Superior temporal gyrus (tissue), 1 donor: ENCODE measurements at regions not wholly inside any gene's neighbourhood (a gene's known extent, or its start where the extent isn't known, plus 50 kb on each side); places are given as distances from the start of the nearest gene placed in this dataset.
"Not testable (repeated sequence)": the region's sequence is repeated elsewhere in the genome, so short reads cannot be mapped to it uniquely, and the experiment has no call there.

ENCODE experiments used
- DNase-seq: peaks from one replicate; pipeline ENCODE4 v3.0.0-alpha.2; 2016; ENCODE audit errors: extremely low spot score

DNA sequence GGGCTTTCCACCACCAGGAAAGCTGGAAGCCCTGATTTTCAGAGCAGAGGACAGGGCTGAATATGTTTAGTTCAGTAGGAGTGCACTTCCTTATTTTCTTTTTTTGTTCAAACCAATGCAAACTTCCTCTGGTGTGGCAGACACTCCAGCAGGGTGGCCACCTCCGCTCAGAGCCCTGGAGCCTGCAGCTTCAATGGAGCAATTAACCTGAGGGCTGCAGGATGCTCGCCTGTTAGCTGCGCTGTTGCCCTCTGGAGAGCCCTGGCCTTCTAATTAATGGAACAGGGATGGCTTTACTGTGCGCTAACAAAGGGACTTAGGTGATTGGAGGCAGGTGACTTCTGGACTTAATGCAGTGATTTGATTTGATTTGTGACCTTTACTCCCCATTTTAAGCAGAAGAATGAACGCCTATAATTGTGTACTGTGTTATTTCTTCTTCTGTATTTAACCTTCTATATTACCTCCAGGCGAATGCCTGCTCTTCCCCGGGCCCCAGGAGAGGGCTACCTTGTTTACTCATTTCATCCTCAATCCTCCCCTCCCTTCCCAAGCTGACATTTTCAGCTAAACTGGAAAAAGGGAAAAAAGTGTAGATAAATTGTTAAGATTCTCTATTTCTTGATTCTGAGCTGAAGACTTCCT, 123.0 kb upstream of the CTBP2 start:
- DNase-seq = no peak

DNA sequence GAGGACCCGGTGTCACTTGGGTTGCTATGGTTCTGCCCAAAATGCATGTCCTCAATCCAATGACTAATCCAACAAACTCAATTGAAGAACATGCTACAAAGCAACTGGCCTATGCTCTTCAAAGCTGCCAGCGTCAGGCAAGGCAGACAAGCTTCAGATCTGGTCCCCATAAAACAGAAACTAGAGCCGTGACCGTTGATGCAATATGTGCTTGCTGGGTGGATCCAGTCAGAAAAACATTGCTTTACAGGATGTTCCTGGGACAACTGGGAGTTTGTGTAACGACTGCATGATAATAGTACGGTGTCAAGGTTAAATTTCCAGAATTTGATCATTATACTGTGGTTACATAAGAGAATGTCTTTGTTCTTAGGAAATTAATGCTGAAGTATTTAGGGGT, 120.7 kb upstream of the CTBP2 start:
- no peak for DNase-seq

DNA sequence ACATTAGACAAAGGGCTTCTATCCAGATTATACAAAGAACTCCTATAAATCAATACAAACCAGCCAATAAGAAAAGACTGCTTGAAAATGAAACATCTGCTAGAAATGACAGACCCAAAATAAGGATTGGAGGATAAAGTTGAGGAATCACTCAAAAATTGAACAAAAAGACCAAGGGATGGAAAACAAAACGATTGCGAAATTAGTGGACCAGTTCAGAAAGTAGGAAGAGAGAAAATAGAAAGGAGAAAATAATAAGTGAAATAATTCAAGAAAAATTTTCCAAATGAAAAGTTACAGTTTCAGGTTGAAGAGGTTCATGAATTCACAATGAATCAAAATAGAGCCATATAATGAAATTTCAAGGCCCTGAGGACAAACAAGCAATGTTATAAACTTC, 115.8 kb upstream of the CTBP2 start:
- no peak for DNase-seq

DNA sequence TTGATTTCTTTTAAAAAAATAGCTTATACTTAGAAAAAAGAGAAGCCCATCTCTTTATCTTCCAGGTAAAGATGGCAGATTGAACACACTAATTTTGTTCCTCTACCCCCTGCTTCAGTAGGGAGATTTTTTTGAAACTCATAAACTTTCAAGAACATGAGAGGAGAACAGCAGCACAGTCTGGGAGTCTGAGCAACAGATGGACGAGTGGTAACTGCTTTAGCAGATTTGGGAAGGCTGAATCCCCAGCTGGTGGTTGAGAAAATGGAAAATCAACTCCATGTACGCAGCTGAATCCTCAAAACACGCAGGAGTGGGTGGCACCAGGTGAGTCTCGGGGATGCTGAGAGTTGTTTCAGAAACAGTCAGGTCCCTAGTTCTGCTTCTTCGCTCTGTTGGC, 114.6 kb upstream of the CTBP2 start:
- no peak for DNase-seq

DNA sequence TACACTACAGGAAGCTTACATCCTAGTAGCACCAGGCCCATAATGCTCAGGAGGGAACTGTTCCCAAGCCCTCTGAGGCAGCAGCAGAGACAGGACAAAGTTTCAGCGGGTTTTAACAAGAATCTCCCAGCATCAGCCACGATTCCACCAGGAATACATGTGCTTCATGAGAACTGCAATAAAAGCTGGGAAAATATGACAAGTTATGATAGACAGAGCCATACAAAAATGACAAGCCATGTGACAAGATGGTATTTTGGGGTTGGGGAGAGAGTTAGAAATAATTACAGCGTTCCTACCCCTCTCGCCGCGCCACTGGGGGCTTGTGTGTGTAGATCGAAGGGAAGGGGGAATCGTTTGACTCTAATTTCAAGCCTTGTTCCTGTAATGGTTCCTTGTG, 112.7 kb upstream of the CTBP2 start:
- DNase-seq = no peak

DNA sequence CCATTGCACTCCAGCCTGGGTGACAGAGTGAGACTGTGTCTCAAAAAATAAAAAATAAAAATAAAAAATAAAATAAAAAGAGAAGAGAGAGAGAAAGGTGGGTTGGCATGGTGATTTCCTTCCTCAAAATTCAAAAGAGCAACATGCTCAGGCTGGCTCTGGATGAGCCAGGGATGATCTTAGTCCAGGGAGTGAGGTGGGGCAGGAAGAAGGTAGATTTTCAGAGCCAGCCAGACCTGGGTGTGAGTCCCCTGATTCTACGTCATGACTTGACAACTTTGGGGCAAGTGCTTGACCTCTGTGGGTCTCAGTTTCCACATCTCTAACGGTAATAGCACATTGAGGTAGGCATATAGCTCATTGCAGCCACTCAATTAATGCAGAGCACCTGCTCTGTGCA, 109.4 kb upstream of the CTBP2 start:
- DNase-seq = no peak

DNA sequence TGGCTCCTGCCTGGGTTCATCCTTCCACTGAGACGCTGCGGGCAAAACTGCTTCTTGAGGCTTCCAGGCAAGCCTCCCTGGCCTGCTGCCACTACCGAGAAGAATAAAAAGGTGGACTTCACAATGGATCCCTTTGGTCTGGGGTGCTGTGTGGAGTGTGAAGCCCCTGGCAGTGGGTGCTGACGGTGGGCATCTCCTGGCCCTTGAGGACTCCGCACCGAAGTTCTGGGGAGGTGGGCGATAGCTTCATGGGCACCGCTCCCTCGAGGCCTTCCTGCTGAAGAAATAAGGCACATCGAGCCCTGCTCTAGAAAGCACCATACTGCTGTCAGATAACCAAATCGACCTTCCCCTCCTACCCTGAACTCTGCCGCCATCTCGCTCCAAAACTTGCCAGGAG, 106.6 kb upstream of the CTBP2 start:
- DNase-seq = no peak

DNA sequence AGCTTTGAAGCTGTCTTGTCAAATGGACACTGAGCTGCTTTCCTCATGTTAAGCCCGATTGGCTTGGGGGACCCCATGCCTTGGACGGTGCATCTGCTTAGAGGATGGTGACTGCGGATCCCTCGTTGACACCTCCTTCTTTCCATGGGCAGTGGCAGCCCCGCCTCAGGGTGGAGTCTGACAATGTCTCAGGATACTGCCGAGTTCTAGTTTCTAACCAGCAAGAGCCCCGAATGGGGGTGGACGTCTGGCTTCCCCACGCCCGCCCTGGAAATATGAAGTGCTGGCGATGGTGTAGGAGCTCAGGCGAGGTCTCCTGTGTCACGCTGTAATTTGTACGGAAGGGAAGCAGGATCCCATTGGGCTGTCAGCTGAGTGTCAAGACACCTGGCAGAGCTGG, 106.2 kb upstream of the CTBP2 start:
- no peak for DNase-seq

DNA sequence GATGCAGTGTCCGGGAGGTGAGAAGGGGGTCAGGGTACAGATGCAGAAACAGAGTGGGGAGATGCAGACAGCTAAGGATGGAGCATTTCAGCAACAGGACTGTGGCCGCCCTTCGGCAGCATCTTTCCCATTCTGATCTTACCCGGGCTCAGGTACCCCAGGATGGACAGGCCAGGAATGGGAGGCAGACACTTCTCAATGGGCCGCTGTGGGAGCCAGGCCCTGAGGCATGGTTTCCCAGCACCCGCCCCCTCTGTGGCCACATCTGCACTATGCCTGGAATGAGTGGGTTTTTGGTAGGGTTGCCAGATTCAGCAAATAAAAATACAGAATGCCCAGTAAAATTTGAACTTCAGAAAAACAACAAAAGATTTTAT, 105.2 kb upstream of the CTBP2 start:
- DNase-seq = no peak

DNA sequence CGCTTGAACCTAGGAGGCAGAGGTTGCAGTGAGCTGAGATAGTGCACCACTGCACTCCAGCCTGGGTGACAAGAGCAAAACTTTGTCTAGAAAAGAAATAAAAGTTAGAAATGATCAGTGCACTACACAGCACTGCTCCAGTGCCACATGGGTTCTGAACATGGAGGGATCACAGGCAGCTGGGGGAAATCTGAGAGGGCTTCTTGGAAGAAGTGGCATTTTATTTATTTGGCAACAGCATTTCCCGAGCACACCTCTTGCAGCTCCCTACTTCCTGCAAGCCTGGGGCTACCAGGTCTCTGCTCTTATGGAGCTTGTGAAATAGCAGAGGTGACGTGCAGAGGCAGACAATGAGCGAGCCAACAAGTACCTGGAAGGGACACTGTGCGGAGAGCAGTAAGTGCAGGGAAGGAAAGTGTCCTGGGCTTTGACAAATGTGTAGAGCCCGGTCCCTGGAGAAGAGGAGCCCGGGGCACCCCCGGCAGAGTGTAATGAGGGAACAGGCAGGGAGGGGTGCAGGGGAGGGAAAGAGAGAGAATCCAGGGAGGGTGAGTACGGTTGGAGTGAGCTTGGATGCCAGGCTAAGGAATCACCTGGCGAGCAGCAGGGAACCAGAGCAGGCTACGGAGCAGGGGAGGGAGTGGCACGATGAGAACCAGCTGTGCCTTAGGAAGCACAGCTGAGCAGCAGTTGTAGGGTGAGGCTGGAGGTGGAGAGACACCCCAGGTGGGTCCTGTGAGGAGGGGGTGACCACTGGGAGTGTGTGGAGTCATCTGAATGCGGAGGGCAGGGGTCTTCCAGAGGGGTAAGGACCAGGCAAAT, 104.6 kb upstream of the CTBP2 start:
- no peak for DNase-seq

DNA sequence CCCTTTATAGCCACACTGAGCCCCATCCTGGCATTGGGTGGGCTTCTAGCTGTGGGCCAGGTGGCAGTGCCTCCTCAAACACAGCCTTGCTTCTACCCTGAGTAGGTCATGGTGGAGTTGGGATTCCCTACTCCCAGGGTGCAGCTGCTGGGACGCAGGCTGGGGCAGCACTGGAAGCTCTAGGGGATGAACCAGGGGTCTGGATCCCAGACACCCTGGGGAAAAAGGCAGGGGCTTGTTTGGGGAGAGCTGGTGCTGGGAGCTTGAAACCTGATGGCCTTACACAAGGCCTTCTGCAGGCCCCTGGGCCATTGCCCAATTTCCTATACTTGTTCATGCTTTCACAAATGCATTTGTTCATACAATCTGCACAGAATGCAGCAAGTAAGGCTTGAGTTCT, 103.7 kb upstream of the CTBP2 start:
- no peak for DNase-seq

DNA sequence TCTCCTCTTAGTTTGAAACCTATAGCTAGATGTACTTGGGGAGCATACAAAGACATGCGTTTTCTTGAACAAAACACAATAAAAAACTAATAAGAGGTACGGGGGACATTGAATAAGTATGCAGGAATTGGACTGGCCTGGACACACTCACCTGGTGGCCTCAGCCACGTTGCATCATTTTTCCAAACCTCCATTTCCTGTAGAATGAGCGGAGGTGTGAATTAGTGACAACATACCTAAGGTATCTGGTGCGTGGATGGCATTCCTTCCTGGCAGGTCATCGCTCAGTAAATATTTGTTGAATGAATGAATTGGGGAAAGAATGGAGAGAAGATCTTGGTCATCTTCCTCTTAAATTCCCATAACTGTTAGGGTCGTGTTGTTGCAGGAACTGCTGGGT, 103.2 kb upstream of the CTBP2 start:
- no peak for DNase-seq

DNA sequence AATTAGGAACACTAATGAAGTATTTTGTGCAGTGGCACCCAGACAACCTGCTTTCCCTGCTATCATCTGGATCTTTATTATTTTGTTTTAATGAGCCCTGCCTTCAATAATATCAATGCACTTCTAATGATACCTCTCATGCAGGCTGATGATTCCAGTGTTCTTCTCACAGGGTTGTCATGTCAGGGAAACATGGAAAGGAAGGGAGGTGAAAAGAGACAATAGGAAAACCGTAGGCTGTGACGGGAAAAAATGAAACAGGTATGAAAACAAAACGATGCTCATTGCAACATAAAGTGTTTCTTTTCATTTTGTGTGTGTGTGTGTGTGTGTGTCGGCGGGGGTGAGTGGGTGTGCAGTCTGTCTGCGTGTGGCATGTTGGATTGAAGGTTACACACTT, 102.6 kb upstream of the CTBP2 start:
- DNase-seq = no peak

DNA sequence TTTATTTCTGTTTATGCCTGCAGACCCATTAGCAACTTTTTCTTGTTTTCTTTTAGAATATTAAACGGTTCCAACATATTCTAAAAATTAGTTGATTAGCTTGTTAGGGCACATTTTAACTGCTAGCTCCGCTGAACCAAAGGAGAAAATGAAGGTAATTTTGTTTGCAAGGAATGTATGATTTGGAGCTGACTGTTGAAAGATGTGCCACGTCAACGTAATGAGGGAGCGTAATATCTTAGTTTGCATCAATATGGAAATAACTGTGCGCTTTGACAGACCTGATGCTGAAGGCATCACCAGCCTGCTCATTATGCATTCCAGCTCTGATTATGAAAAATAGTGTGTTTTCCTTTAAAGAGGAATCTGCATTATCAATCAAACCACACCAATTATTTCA, 102.0 kb upstream of the CTBP2 start:
- DNase-seq = no peak

DNA sequence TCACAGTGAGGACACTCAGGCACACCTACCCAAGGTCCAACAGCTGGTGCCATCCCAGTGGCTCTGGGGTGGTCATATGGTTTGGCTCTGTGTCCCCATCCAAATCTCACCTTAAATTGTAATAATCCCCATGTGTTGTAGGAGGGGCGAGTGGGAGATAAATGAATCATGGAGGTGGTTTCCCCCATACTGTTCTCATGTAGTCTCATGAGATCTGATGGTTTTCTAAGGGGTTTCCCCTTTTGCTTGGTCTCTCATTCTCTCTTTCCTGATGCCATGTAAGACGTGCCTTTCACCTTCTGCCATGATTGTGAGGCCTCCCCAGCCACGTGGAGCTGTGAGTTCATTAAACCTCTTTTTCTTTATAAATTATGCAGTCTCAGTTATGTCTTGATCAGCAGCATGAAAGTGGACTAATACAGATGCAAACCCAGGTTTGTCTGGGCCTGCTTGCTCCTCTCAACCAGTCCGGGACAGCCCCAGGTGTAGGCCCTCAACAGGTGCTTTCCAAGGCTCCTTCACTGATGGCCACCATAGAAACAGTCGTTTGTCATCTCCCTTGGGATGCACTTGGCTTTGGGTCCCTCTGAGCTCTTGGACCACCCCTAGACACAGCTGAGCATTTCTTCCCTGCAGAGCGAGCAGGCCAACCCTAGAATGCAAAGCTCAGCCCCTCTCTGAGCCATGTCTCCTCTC, 101.3 kb upstream of the CTBP2 start:
- no peak for DNase-seq

DNA sequence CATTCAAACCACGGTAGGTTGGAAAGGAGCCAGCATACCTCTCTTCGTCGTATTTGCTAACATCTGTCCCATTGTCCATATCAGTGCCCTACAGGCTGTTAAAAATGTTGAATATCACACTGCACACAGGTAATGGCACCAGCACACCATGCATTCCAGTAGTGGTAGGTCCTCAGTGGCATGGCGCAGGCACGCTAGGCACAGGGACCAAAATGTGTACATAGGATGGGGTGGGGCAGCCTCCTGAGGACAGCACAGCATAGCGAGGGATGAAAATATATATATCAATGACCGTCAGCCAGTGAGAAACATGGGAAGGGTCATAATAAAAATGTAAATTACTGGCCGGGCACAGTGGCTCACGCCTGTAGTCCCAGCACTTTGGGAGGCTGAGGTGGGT, 99.9 kb upstream of the CTBP2 start:
- no peak for DNase-seq

DNA sequence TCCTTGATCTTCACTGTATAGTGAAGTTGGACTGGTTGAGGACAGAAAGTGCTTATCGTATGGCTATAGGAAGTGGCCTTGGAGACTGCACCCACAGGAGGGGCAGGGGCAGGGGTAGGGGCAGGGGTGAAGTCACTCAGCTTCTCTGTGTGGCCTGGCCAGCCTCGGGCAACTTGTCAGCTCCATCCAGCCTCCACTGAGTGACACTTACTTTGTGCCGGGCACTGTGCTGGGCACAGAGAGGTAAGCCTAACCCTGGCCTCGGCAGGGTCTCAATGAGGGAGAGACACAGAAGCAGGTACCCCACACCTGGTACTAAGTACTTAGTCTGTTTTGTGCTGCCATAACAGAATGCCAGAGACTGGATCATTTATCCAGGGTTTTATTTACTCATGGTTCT, 99.3 kb upstream of the CTBP2 start:
- no peak for DNase-seq

DNA sequence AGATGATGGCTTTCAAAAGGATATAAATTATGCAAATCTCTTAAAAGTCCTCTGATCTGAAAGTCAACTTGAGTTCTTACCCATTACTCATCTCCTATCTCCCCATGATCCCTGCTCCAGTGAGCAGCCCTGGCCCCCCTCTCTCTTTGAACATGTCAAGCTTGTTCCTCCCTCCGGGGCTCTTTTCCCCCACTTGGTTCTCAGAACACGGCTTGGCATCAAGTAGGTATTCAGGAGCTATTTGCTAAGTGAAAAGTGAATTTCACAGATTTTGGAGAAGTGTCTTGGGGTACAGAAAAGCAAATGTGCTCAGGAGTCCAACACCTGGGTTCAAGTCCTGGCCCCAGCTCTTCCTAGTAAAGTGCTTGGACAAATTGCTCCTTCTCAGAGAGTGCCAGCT, 98.3 kb upstream of the CTBP2 start:
- no peak for DNase-seq

DNA sequence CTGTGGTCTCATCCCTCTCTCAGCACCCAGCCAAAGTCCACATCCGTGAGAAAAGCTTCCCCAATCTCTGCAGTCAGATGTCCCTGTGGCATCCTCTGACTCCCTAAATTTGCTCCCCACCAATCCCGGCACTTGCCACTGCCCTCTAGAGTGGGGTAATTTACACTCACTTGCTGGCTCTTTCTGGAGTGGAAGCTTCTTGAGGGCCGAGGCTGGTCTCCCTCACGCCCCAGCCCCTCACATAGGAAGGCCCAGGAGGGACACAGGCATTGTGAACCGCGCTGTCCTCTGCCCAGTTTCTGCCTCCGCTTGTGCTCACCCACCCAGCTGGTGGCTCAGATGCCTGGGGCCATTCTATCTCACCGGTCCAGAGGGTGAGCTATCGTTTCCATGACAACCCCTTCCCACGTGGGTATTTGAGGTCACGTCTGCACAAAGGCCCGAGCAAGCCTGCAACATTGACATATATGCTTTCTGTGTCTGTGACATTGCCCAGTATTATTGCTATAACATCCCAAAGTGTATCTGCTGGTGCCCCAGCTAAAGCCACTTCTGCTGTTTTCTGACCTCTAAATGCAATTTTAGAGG, 97.3 kb upstream of the CTBP2 start:
- no peak for DNase-seq

DNA sequence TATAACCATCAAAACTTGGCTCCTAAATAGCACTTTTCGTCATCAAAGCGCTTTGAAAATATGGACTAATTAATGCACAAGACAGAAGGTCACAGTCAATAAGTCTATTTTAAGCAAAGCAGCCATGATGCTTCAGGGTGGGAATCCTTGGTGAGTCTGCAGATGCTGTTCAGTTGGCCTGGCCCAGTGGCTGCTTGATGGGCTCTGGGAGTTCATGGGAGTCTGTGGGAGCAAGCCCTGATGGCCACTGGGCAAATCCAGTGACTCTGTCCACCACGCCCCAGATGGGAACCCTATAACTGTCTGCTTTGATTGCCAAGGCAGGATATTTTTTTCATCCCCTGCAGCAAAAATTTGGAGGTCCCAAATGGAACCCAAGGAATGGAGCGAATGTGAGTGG, 95.7 kb upstream of the CTBP2 start:
- DNase-seq = no peak

DNA sequence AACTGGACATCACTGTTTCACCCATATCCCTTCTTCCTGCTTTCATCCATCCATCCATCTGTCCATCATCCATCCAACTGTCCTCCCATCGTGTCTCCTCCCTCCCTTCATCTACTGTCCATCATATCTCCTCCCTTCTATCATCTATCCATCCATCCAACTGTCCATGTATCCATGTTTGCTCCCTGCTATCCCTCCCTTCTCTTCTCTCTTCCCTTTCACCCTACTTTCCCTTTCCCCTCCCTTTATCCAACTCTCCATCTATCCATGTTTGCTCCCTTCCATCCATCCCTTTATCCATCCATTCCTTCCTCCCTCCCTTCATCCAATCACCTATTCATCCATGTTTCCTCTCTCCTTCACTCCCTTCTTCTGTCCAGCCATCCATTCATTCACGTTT, 92.6 kb upstream of the CTBP2 start:
- DNase-seq = no peak

DNA sequence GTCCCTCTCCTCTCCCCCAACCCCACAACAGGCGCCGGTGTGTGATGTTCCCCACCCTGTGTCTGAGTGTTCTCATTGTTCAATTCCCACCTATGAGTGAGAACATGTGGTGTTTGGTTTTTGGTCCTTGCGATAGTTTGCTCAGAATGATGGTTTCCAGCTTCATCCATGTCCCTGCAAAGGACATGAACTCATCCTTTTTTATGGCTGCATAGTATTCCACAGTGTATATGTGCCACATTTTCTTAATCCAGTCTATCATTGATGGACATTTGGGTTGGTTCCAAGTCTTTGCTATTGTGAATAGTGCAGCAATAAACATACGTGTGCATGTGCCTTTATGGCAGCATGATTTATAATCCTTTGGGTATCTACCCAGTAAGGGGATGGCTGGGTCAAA, 90.5 kb upstream of the CTBP2 start:
- DNase-seq = not testable (repeated sequence)

DNA sequence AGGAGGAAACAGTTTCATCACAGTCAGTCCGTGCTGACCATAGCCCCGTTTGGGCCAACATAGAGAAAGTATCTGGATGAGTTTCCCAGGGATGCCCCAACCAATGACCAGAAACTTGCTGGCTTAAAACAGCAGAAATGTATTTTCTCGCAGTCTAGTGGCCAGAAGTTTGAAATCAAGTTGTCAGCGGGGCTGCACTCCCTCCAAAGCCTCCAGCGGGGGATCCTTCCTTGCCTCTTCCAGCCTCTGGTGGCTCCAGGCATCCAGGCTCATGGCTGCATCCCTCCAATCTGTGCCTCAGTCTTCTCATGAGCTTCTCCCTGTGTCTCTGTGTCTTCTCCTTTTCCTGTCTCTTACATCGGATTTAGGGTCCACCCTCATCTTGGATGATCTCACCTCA, 89.6 kb upstream of the CTBP2 start:
- DNase-seq = no peak
